ENCODE measurements at regions not wholly inside any gene's neighbourhood (a gene's known extent, or its start where the extent isn't known, plus 50 kb on each side); places are given as distances from the start of the nearest gene placed in this dataset.

GRCh38 chr7:156017916-156018700 lies 205.8 kb upstream of the SHH start:
- intact Hi-C loops (cut with micrococcal nuclease; ENCODE audit: unreplicated experiment): no loop called here
- CTCF ChIA-PET: no interaction called here
- Histone ChIP-seq H3K4me1 (ENCODE audit: insufficient read depth, low read length, poor library complexity, severe bottlenecking) (no peaks in the 10 kb centered on the region), H3K27me3 (replicated peaks; ENCODE audit: insufficient read depth, low read depth, low read length, poor library complexity) (peaks cover 14% of the 10 kb centered on the region), H3K36me3 (ENCODE audit: insufficient read depth, low read length, poor library complexity, severe bottlenecking) (no peaks in the 10 kb centered on the region), H3K4me3 (ENCODE audit: low read depth, low read length, poor library complexity, severe bottlenecking) (no peak overlapping the region), H3K9me3 (ENCODE audit: low read depth, low read length, poor library complexity, severe bottlenecking) (no peaks in the 10 kb centered on the region), H3K27ac (ENCODE audit: low read depth, low read length, poor library complexity, severe bottlenecking) (no peak overlapping the region)
- TF ChIP-seq CTCF (conservative IDR thresholded peaks at IDR 0.05; ENCODE audit: low read depth, low read length): no peak
- TF ChIP-seq EZH2 (IDR thresholded peaks at IDR 0.05; ENCODE audit: borderline replicate concordance, low read depth, low read length, poor library complexity, severe bottlenecking): no peak
- BruUV-seq (replicated peaks): no TSS peak
- no peak for DNase-seq (ENCODE audit: low spot score)
- POLR2A ChIA-PET (ENCODE audit: low non-redundant PET): no interaction called here

- no peaks in the 10 kb centered on the region for H3K9me3 ChIP-seq (ENCODE audit: low read depth, low read length, poor library complexity, severe bottlenecking)
- BruUV-seq (replicated peaks): no TSS peak
- no peaks in the 10 kb centered on the region for H3K36me3 ChIP-seq (ENCODE audit: insufficient read depth, low read length, poor library complexity, severe bottlenecking)
- H3K27me3 ChIP-seq (replicated peaks; ENCODE audit: insufficient read depth, low read depth, low read length, poor library complexity): peaks cover 13% of the 10 kb centered on the region
- no peaks in the 10 kb centered on the region for H3K4me1 ChIP-seq (ENCODE audit: insufficient read depth, low read length, poor library complexity, severe bottlenecking)
- DNase-seq (ENCODE audit: low spot score): no peak
- TF ChIP-seq CTCF (conservative IDR thresholded peaks at IDR 0.05; ENCODE audit: low read depth, low read length): no peak
- TF ChIP-seq EZH2 (IDR thresholded peaks at IDR 0.05; ENCODE audit: borderline replicate concordance, low read depth, low read length, poor library complexity, severe bottlenecking): no peak
- CTCF ChIA-PET: no interaction called here
- no peak overlapping the region for H3K4me3 ChIP-seq (ENCODE audit: low read depth, low read length, poor library complexity, severe bottlenecking)
- POLR2A ChIA-PET (ENCODE audit: low non-redundant PET): no interaction called here
- no peak overlapping the region for H3K27ac ChIP-seq (ENCODE audit: low read depth, low read length, poor library complexity, severe bottlenecking)
- intact Hi-C loops (cut with micrococcal nuclease; ENCODE audit: unreplicated experiment): no loop called here
Measured at GRCh38 chr7:156017431-156017830, 205.2 kb upstream of the SHH start.

GRCh38 chr7:156015237-156016020 lies 203.2 kb upstream of the SHH start:
- no TSS peak for BruUV-seq (replicated peaks)
- H3K9me3 ChIP-seq (ENCODE audit: low read depth, low read length, poor library complexity, severe bottlenecking): no peaks in the 10 kb centered on the region
- H3K27ac ChIP-seq (ENCODE audit: low read depth, low read length, poor library complexity, severe bottlenecking): no peak overlapping the region
- TF ChIP-seq EZH2 (IDR thresholded peaks at IDR 0.05; ENCODE audit: borderline replicate concordance, low read depth, low read length, poor library complexity, severe bottlenecking) (no peak), CTCF (conservative IDR thresholded peaks at IDR 0.05; ENCODE audit: low read depth, low read length) (no peak)
- no peaks in the 10 kb centered on the region for H3K4me1 ChIP-seq (ENCODE audit: insufficient read depth, low read length, poor library complexity, severe bottlenecking)
- intact Hi-C loops (cut with micrococcal nuclease; ENCODE audit: unreplicated experiment): no loop called here
- no peak overlapping the region for H3K4me3 ChIP-seq (ENCODE audit: low read depth, low read length, poor library complexity, severe bottlenecking)
- CTCF ChIA-PET: no interaction called here
- H3K27me3 ChIP-seq (replicated peaks; ENCODE audit: insufficient read depth, low read depth, low read length, poor library complexity): peaks cover 15% of the 10 kb centered on the region
- DNase-seq (ENCODE audit: low spot score): no peak
- no peaks in the 10 kb centered on the region for H3K36me3 ChIP-seq (ENCODE audit: insufficient read depth, low read length, poor library complexity, severe bottlenecking)
- POLR2A ChIA-PET (ENCODE audit: low non-redundant PET): no interaction called here
